ENCODE measurements at regions not wholly inside any gene's neighbourhood (a gene's known extent, or its start where the extent isn't known, plus 50 kb on each side); places are given as distances from the start of the nearest gene placed in this dataset.

DNA sequence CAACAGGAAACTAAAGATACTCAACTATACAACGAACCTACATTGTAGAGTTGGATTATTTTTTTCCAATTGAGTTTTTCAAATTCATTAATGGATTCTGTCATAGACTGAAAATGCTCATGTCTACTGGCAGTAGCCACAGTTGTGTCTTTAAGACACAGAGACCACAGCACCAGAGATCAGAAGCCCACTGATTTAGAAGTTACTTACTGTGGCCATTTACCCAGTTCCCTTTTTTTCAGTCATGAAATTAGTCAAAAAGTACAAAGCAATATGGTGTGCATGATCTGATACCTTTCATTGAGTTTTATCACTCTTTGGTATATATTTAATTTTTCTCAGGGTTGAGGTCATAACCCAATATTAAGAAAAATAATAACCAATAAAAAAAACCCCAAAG lies 1640.2 kb upstream of the WWC1 start:
- TF ChIP-seq, protein P1, sequence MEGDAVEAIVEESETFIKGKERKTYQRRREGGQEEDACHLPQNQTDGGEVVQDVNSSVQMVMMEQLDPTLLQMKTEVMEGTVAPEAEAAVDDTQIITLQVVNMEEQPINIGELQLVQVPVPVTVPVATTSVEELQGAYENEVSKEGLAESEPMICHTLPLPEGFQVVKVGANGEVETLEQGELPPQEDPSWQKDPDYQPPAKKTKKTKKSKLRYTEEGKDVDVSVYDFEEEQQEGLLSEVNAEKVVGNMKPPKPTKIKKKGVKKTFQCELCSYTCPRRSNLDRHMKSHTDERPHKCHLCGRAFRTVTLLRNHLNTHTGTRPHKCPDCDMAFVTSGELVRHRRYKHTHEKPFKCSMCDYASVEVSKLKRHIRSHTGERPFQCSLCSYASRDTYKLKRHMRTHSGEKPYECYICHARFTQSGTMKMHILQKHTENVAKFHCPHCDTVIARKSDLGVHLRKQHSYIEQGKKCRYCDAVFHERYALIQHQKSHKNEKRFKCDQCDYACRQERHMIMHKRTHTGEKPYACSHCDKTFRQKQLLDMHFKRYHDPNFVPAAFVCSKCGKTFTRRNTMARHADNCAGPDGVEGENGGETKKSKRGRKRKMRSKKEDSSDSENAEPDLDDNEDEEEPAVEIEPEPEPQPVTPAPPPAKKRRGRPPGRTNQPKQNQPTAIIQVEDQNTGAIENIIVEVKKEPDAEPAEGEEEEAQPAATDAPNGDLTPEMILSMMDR (IDR thresholded peaks at IDR 0.05; ENCODE audit: low read depth, low read length, missing control alignments), result no peak
- H3K4me3 ChIP-seq (ENCODE audit: low read depth, low read length), result no peak overlapping the region
- in situ Hi-C loops (cut with HindIII; ENCODE audit: low sequenced_read_pairs), result no loop called here
- DNase-seq (ENCODE audit: low read depth), result no peak

DNA sequence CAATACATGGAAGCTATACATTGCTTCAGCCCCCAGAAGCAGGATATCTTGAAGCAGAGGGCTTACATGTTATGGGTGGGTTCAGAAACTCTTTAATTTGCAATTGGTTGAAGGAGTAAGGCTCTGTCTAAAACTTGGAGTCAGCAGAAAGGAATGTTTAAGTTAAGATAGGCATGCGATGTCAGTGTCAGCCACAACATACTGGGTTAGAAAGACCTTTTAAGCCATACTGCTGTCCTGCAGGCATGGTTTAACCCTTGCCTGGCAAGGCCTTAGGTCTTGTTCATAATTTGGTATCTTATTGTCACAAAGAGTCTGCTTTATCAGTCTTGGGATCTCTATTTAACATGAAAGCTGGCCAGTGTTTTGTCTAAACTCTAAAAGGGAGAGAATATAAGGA lies 1619.6 kb upstream of the WWC1 start:
- H3K4me3 ChIP-seq (ENCODE audit: low read depth, low read length), result no peak overlapping the region
- DNase-seq (ENCODE audit: low read depth), result no peak
- in situ Hi-C loops (cut with HindIII; ENCODE audit: low sequenced_read_pairs), result no loop called here
- TF ChIP-seq, protein P1 (IDR thresholded peaks at IDR 0.05; ENCODE audit: low read depth, low read length, missing control alignments), result no peak

DNA sequence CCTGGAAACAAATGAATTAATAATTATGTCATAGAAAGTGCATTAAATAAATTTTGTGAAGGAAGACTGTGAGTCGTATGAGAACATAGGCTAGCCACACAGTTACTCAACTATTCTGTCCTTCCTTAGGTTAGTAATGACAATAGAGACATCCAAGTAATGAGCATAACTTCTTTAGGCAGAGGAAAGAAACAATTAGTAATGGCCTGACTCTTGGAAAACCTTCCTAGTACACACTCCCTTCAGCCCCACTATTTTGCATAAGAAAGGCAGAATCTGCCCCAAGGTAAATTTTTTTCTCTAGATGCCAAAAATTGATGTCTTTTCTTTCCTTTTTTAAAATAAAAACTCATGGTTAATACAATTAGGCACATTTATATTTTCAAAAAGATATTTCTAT lies 1619.0 kb upstream of the WWC1 start:
- in situ Hi-C loops (cut with HindIII; ENCODE audit: low sequenced_read_pairs), result no loop called here
- H3K4me3 ChIP-seq (ENCODE audit: low read depth, low read length), result no peak overlapping the region
- no peak for DNase-seq (ENCODE audit: low read depth)
- TF ChIP-seq, protein P1 (IDR thresholded peaks at IDR 0.05; ENCODE audit: low read depth, low read length, missing control alignments), result no peak

DNA sequence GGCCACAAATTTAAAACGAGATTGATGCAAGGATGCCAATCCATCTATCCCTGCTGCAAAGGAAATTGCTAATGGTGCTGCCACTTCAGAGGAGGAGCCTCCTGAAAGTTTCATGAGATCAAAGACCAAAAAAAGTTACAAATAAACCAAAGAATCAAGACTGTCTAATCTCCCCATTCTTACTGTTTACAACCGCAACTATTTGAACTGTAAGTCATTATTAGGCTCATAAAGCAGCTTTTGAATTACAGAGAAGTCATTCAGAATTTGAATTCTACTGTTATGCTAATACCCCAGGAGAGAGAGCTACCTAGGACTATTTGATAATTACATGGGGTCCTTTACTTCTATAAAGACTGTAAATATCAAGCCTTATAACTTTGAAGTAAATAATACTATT lies 1613.6 kb upstream of the WWC1 start:
- no peak overlapping the region for H3K4me3 ChIP-seq (ENCODE audit: low read depth, low read length)
- no peak for DNase-seq (ENCODE audit: low read depth)
- in situ Hi-C loops (cut with HindIII; ENCODE audit: low sequenced_read_pairs), result no loop called here
- TF ChIP-seq, protein P1 (IDR thresholded peaks at IDR 0.05; ENCODE audit: low read depth, low read length, missing control alignments), result no peak

DNA sequence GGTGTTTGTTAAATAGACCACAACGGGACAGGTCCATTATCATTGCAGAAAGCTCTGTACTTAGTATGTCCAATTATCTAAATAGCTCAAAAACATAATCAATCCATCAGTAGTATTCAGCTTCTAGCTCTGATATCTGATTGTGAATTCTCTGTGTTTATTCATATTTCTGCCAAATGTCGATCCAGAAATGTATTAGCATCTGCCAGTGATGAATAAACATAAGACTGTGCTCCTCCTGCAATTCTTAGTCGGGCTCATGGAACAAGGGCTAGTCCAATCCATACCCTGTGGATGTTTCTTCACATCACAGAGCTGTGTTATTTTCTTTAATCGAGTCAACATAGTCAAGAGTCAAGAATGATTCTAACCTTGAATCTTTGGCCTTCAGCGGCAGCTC lies 1612.1 kb upstream of the WWC1 start:
- no peak for DNase-seq (ENCODE audit: low read depth)
- H3K4me3 ChIP-seq (ENCODE audit: low read depth, low read length), result no peak overlapping the region
- TF ChIP-seq, protein P1 (IDR thresholded peaks at IDR 0.05; ENCODE audit: low read depth, low read length, missing control alignments), result no peak
- in situ Hi-C loops (cut with HindIII; ENCODE audit: low sequenced_read_pairs), result no loop called here

DNA sequence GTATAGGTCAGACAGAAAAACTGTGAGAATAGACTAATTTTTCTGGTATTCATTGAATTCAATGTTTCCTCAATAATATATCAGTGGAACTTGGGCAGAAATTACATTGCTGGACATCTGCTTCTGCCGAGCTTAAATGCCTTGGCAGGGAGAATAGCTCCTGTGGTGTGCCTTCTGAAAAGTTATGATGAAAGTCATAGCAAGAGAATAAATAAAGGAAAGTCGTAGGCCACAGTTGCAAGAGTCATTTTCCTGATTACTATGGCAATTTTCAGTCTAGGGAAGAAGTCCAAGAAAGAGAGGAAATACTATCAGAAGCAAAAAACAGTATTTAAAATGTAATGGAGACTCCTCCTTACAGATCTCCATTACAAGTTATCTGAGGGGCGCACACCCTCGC lies 1596.1 kb upstream of the WWC1 start:
- TF ChIP-seq, protein P1 (IDR thresholded peaks at IDR 0.05; ENCODE audit: low read depth, low read length, missing control alignments), result no peak
- in situ Hi-C loops (cut with HindIII; ENCODE audit: low sequenced_read_pairs), result no loop called here
- peak; percentile 23 for DNase-seq (ENCODE audit: low read depth)
- H3K4me3 ChIP-seq (ENCODE audit: low read depth, low read length), result no peak overlapping the region

DNA sequence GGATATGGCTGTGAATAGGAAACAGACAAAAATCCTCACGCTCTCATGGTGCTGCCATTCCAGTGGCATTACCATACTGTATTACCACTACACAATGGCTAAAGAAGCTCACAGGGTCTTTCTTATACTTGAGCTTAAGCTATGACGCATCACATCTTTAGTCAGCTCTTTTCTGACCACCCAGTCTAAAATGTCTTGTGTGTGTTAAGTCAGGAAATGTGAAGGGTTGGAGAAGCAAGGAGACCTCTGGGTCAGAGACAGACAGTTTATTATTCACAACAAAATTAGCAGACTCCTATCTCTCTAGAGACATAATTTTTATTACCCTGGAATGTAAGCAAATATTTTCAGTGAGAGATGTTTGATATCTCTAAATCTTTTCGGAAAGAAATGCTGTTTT lies 1583.2 kb upstream of the WWC1 start:
- no peak for DNase-seq (ENCODE audit: low read depth)
- H3K4me3 ChIP-seq (ENCODE audit: low read depth, low read length), result no peak overlapping the region
- TF ChIP-seq, protein P1 (IDR thresholded peaks at IDR 0.05; ENCODE audit: low read depth, low read length, missing control alignments), result no peak
- in situ Hi-C loops (cut with HindIII; ENCODE audit: low sequenced_read_pairs), result no loop called here

Data from astrocyte of the cerebellum (primary cell).